ENCODE measurements at regions not wholly inside any gene's neighbourhood (a gene's known extent, or its start where the extent isn't known, plus 50 kb on each side); places are given as distances from the start of the nearest gene placed in this dataset.
"Not testable (repeated sequence)": the region's sequence is repeated elsewhere in the genome, so short reads cannot be mapped to it uniquely, and the experiment has no call there.

GRCh38 chr10:60594476-60595051 lies 183.7 kb upstream of the CDK1 start:
- H3K4me1 Mint-ChIP-seq, result peaks cover 19% of the 10 kb centered on the region
- no peak for DNase-seq
- no peak overlapping the region for H3K27ac Mint-ChIP-seq
- intact Hi-C loops (cut with micrococcal nuclease), result loop anchor here (2.0 kb wide), 1 partner anchor 22 kb away; no protein-coding TSS in a partner anchor
- peaks cover 15% of the 10 kb centered on the region for H3K36me3 Mint-ChIP-seq (ENCODE audit: low read depth)
- no peak overlapping the region for H3K4me3 Mint-ChIP-seq
- no peaks in the 10 kb centered on the region for H3K9me3 Mint-ChIP-seq
- H3K27me3 Mint-ChIP-seq, result no peaks in the 10 kb centered on the region

GRCh38 chr10:60591119-60591518 lies 187.2 kb upstream of the CDK1 start:
- no peak overlapping the region for H3K4me3 Mint-ChIP-seq
- H3K4me1 Mint-ChIP-seq, result peaks cover 13% of the 10 kb centered on the region
- peaks cover 21% of the 10 kb centered on the region for H3K36me3 Mint-ChIP-seq (ENCODE audit: low read depth)
- no peak for DNase-seq
- H3K27ac Mint-ChIP-seq, result no peak overlapping the region
- intact Hi-C loops (cut with micrococcal nuclease), result no loop called here
- no peaks in the 10 kb centered on the region for H3K9me3 Mint-ChIP-seq
- no peaks in the 10 kb centered on the region for H3K27me3 Mint-ChIP-seq

GRCh38 chr10:60589376-60589775 lies 188.9 kb upstream of the CDK1 start:
- H3K4me3 Mint-ChIP-seq, result no peak overlapping the region
- intact Hi-C loops (cut with micrococcal nuclease), result no loop called here

GRCh38 chr10:60581782-60582181 lies 192.1 kb upstream of the ANK3 start:
- H3K4me3 Mint-ChIP-seq; H3K27ac Mint-ChIP-seq; H3K9me3 Mint-ChIP-seq; DNase-seq; H3K4me1 Mint-ChIP-seq; H3K27me3 Mint-ChIP-seq; intact Hi-C loops (cut with micrococcal nuclease): not testable (repeated sequence)
- H3K36me3 Mint-ChIP-seq (ENCODE audit: low read depth), result peaks cover 27% of the 10 kb centered on the region

More at GRCh38 chr10:60589376-60589775, 188.9 kb upstream of the CDK1 start:
- Mint-ChIP-seq H3K9me3 (no peaks in the 10 kb centered on the region), H3K27me3 (no peaks in the 10 kb centered on the region), H3K36me3 (ENCODE audit: low read depth) (peaks cover 19% of the 10 kb centered on the region), H3K27ac (no peak overlapping the region), H3K4me1 (no peaks in the 10 kb centered on the region)
- no peak for DNase-seq

- DNase-seq, result no peak
- Mint-ChIP-seq H3K36me3 (ENCODE audit: low read depth) (peaks cover 26% of the 10 kb centered on the region), H3K4me1 (peaks cover 25% of the 10 kb centered on the region), H3K27me3 (no peaks in the 10 kb centered on the region), H3K4me3 (no peak overlapping the region), H3K9me3 (peaks cover 4% of the 10 kb centered on the region), H3K27ac (no peak overlapping the region)
- intact Hi-C loops (cut with micrococcal nuclease), result no loop called here
Measured at GRCh38 chr10:60578217-60578616, 188.5 kb upstream of the ANK3 start.

GRCh38 chr10:60576130-60577069 lies 186.7 kb upstream of the ANK3 start:
- intact Hi-C loops (cut with micrococcal nuclease), result no loop called here
- Mint-ChIP-seq H3K9me3 (no peaks in the 10 kb centered on the region), H3K27ac (peak overlapping the region; percentile 59), H3K27me3 (no peaks in the 10 kb centered on the region), H3K36me3 (ENCODE audit: low read depth) (peaks cover 15% of the 10 kb centered on the region), H3K4me1 (peaks cover 38% of the 10 kb centered on the region), H3K4me3 (peak overlapping the region; percentile 65)
- DNase-seq, result peak; percentile 56

- Mint-ChIP-seq H3K4me1 (peaks cover 43% of the 10 kb centered on the region), H3K4me3 (no peak overlapping the region), H3K36me3 (ENCODE audit: low read depth) (peaks cover 16% of the 10 kb centered on the region), H3K27ac (no peak overlapping the region), H3K27me3 (no peaks in the 10 kb centered on the region), H3K9me3 (no peaks in the 10 kb centered on the region)
- DNase-seq, result no peak
- intact Hi-C loops (cut with micrococcal nuclease), result no loop called here
Measured at GRCh38 chr10:60575105-60575504, 185.4 kb upstream of the ANK3 start.

GRCh38 chr10:60574388-60574787 lies 184.7 kb upstream of the ANK3 start:
- intact Hi-C loops (cut with micrococcal nuclease), result no loop called here
- no peak for DNase-seq
- Mint-ChIP-seq H3K9me3 (no peaks in the 10 kb centered on the region), H3K27ac (peak overlapping the region; percentile 58), H3K36me3 (ENCODE audit: low read depth) (peaks cover 17% of the 10 kb centered on the region), H3K4me1 (peaks cover 45% of the 10 kb centered on the region), H3K4me3 (peak overlapping the region; percentile 94), H3K27me3 (no peaks in the 10 kb centered on the region)

GRCh38 chr10:60573336-60573735 lies 183.7 kb upstream of the ANK3 start:
- Mint-ChIP-seq H3K4me3 (peak overlapping the region; percentile 94), H3K27me3 (no peaks in the 10 kb centered on the region), H3K9me3 (no peaks in the 10 kb centered on the region), H3K27ac (peak overlapping the region; percentile 90), H3K4me1 (peaks cover 45% of the 10 kb centered on the region), H3K36me3 (ENCODE audit: low read depth) (peaks cover 21% of the 10 kb centered on the region)
- intact Hi-C loops (cut with micrococcal nuclease), result loop anchor here (1.0 to 2.0 kb wide), 7 partner anchors 21 to 692 kb away; no protein-coding TSS in a partner anchor
- peak; percentile 83 for DNase-seq

- Mint-ChIP-seq H3K27me3 (no peaks in the 10 kb centered on the region), H3K4me1 (peaks cover 48% of the 10 kb centered on the region), H3K4me3 (peak overlapping the region; percentile 94), H3K9me3 (peaks cover 6% of the 10 kb centered on the region), H3K36me3 (ENCODE audit: low read depth) (peaks cover 25% of the 10 kb centered on the region), H3K27ac (peak overlapping the region; percentile 90)
- intact Hi-C loops (cut with micrococcal nuclease), result loop anchor here (1.0 to 2.0 kb wide), 7 partner anchors 22 to 691 kb away; no protein-coding TSS in a partner anchor
- DNase-seq, result peak; percentile 76
Measured at GRCh38 chr10:60572511-60573194, 183.0 kb upstream of the ANK3 start.

GRCh38 chr10:60570896-60571295 lies 181.2 kb upstream of the ANK3 start:
- intact Hi-C loops (cut with micrococcal nuclease), result loop anchor here (1.0 kb wide), 1 partner anchor 21 kb away; no protein-coding TSS in a partner anchor
- Mint-ChIP-seq H3K36me3 (ENCODE audit: low read depth) (peaks cover 25% of the 10 kb centered on the region), H3K9me3 (peaks cover 14% of the 10 kb centered on the region), H3K4me3 (peak overlapping the region; percentile 73), H3K4me1 (peaks cover 49% of the 10 kb centered on the region), H3K27me3 (no peaks in the 10 kb centered on the region), H3K27ac (no peak overlapping the region)
- DNase-seq, result no peak

GRCh38 chr10:60570272-60570865 lies 180.7 kb upstream of the ANK3 start:
- intact Hi-C loops (cut with micrococcal nuclease), result loop anchor here (1.0 kb wide), 1 partner anchor 20 kb away; no protein-coding TSS in a partner anchor
- Mint-ChIP-seq H3K4me1 (peaks cover 53% of the 10 kb centered on the region), H3K4me3 (peak overlapping the region; percentile 73), H3K27ac (peak overlapping the region; percentile 9), H3K9me3 (peaks cover 17% of the 10 kb centered on the region), H3K27me3 (no peaks in the 10 kb centered on the region), H3K36me3 (ENCODE audit: low read depth) (peaks cover 29% of the 10 kb centered on the region)
- DNase-seq, result no peak

GRCh38 chr10:60569681-60570080 lies 180.0 kb upstream of the ANK3 start:
- Mint-ChIP-seq H3K27me3 (no peaks in the 10 kb centered on the region), H3K4me1 (peaks cover 51% of the 10 kb centered on the region), H3K36me3 (ENCODE audit: low read depth) (peaks cover 31% of the 10 kb centered on the region), H3K9me3 (peaks cover 18% of the 10 kb centered on the region), H3K4me3 (no peak overlapping the region), H3K27ac (no peak overlapping the region)
- no peak for DNase-seq
- intact Hi-C loops (cut with micrococcal nuclease), result loop anchor here (1.0 kb wide), 1 partner anchor 19 kb away; no protein-coding TSS in a partner anchor

Data from activated CD4-positive, alpha-beta T cell treated with anti-CD3 and anti-CD28 coated beads, Interleukin-2, amount 10 ng/mL, durations not matched to agents 24 days and 14 days (primary cell).